ENCODE measurements at regions not wholly inside any gene's neighbourhood (a gene's known extent, or its start where the extent isn't known, plus 50 kb on each side); places are given as distances from the start of the nearest gene placed in this dataset.

GRCh38 chr15:46312133-46312740, 677.4 kb downstream of the SQOR start:
- H3K27ac Mint-ChIP-seq, result no peak overlapping the region
- H2AFZ ChIP-seq (ENCODE audit: low read length), result no peak overlapping the region

More at GRCh38 chr15:46312133-46312740, 677.4 kb downstream of the SQOR start:
- WGBS (ENCODE audit: extremely low coverage, insufficient read length, low lambda C conversion rate), result no CpG with 5 or more reads among the region's 2 CpGs
- Histone ChIP-seq H3K4me2 (ENCODE audit: insufficient read depth, insufficient read length, low read length) (no peak overlapping the region), H4K5ac (ENCODE audit: insufficient read length, low read depth, low read length) (no peak overlapping the region), H3K18ac (ENCODE audit: insufficient read length, low read depth, low read length) (no peak overlapping the region), H3T11ph (ENCODE audit: low read length) (no peak overlapping the region), H3K27me3 (ENCODE audit: insufficient read depth, low read length) (no peaks in the 10 kb centered on the region), H3K56ac (ENCODE audit: insufficient read length, low read depth, low read length) (no peak overlapping the region), H3K27ac (ENCODE audit: insufficient read length, low read depth, low read length) (no peak overlapping the region), H3K9ac (ENCODE audit: extremely low read depth, insufficient read length, low read length) (no peak overlapping the region), H3K79me1 (ENCODE audit: insufficient read depth, low read depth, low read length, poor library complexity, severe bottlenecking) (no peaks in the 10 kb centered on the region), H2BK15ac (ENCODE audit: low read depth, low read length) (no peak overlapping the region), H2BK20ac (ENCODE audit: low read depth, low read length, poor library complexity, severe bottlenecking) (no peak overlapping the region), H3K14ac (ENCODE audit: insufficient read depth, low read length) (no peak overlapping the region), H3K4ac (ENCODE audit: low read depth, low read length) (no peak overlapping the region), H4K91ac (ENCODE audit: insufficient read length, low read depth, low read length) (no peak overlapping the region), H2AK5ac (ENCODE audit: insufficient read length, low read length) (no peak overlapping the region), H3K4me1 (ENCODE audit: insufficient read depth, low read length) (no peaks in the 10 kb centered on the region), H3K23ac (ENCODE audit: insufficient read length, low read depth, low read length) (no peak overlapping the region), H2BK120ac (ENCODE audit: low read depth, low read length, poor library complexity, severe bottlenecking) (no peak overlapping the region), H3K23me2 (ENCODE audit: insufficient read length, low read depth, low read length, poor library complexity, severe bottlenecking) (no peaks in the 10 kb centered on the region), H4K8ac (replicated peaks; ENCODE audit: insufficient read length, low read depth, low read length) (no peak overlapping the region), H3K79me2 (ENCODE audit: insufficient read depth, low read length) (no peaks in the 10 kb centered on the region), H3K9me3 (ENCODE audit: control insufficient read depth, low read depth, low read length) (no peaks in the 10 kb centered on the region), H4K20me1 (ENCODE audit: control insufficient read depth, insufficient read depth, insufficient read length) (no peaks in the 10 kb centered on the region), H2BK12ac (ENCODE audit: insufficient read length, low read depth, low read length) (no peak overlapping the region), H2BK5ac (ENCODE audit: insufficient read length, low read length) (no peak overlapping the region)
- Mint-ChIP-seq H3K4me3 (no peak overlapping the region), H3K9me3 (no peaks in the 10 kb centered on the region), H3K36me3 (ENCODE audit: insufficient read depth in 1 of 3, low read depth in 3 of 3) (no peaks in the 10 kb centered on the region), H3K4me1 (peaks cover 4 to 6% of the 10 kb centered on the region in 2 experiments; a peak in 3 of 4 replicates), H3K27me3 (ENCODE audit: low read depth) (no peaks in the 10 kb centered on the region; the same call in 1 of the 2 replicates)
- peak; percentile 78 for DNase-seq
- TF ChIP-seq CTCF (conservative IDR thresholded peaks at IDR 0.05), result peak; percentile 92

Data from H9 (cell line).